H1 (cell line): ENCODE measurements at regions not wholly inside any gene's neighbourhood (a gene's known extent, or its start where the extent isn't known, plus 50 kb on each side); places are given as distances from the start of the nearest gene placed in this dataset.

ENCODE experiments used
- CTCF ChIA-PET: fragments of 300-600 bp; sonication (Branson Sonifier 250); formaldehyde crosslinking; loops from one replicate; lab custom pipeline; 2021; ENCODE audit not compliant: partially characterized antibody; lab: Charles Lee
- POLR2A ChIA-PET: fragments of 300-600 bp; sonication (Branson Sonifier 250); formaldehyde crosslinking; loops from one replicate; lab custom pipeline; 2021; ENCODE audit warnings: inconsistent platforms; ENCODE audit not compliant: partially characterized antibody; lab: Charles Lee
- DNase-seq, 2 experiments: peaks; one replicate each; pipeline versions ENCODE4 v3.0.0 to v3.0.0-alpha.2; 2010 to 2022; ENCODE audit warnings: low spot score in 2 of 2, low read depth in 1 of 2, mixed read lengths in 1 of 2
- FAIRE-seq: peaks from 2 replicates; lab custom pipeline; 2011; peaks lifted over from hg19 to GRCh38; lab: Jason Lieb, UNC
- H2AFZ ChIP-seq: 2 replicates; pipeline ENCODE4 v1.8.1; 2012; ENCODE audit warnings: low read length, inconsistent platforms
- H2AK5ac ChIP-seq: 2 replicates; pipeline ENCODE4 v1.6.1; 2013; ENCODE audit warnings: low read depth, low read length
- H2BK120ac ChIP-seq: replicated peaks from 2 replicates; pipeline ENCODE3; 2013; ENCODE audit warnings: low read depth, low read length, inconsistent platforms
- H2BK12ac ChIP-seq: 2 replicates; pipeline ENCODE4 v1.6.1; 2013; ENCODE audit warnings: low read depth, low read length
- H2BK15ac ChIP-seq: 2 replicates; pipeline ENCODE4 v1.6.1; 2013; ENCODE audit warnings: low read length
- H2BK20ac ChIP-seq: 2 replicates; pipeline ENCODE4 v1.6.1; 2013; ENCODE audit warnings: low read length
- H2BK5ac ChIP-seq: 2 replicates; pipeline ENCODE4 v1.6.1; 2013; ENCODE audit warnings: low read depth, low read length
- H3K14ac ChIP-seq: 2 replicates; pipeline ENCODE4 v1.6.1; 2013; ENCODE audit warnings: inconsistent platforms; ENCODE audit not compliant: insufficient read length
- H3K18ac ChIP-seq: 2 replicates; pipeline ENCODE4 v1.6.1; 2013; ENCODE audit warnings: low read length; ENCODE audit errors: extremely low read depth
- H3K23ac ChIP-seq: 2 replicates; pipeline ENCODE4 v1.6.1; 2013; ENCODE audit warnings: inconsistent platforms; ENCODE audit not compliant: insufficient read length
- H3K23me2 ChIP-seq: 2 replicates; pipeline ENCODE4 v1.6.1; 2013; ENCODE audit warnings: low read depth, low read length
- H3K27ac ChIP-seq: 2 replicates; pipeline ENCODE4 v1.6.1; 2011; ENCODE audit warnings: low read depth, low read length, inconsistent platforms
- H3K27me3 ChIP-seq, 4 experiments: replicated peaks in 1 of 4; 1 replicate in 1 of 4; 2 replicates in 3 of 4; pipeline versions ENCODE4 v1.6.1 to v1.8.1; 2011 to 2013; ENCODE audit warnings: low read length in 3 of 4, mild to moderate bottlenecking in 3 of 4, inconsistent platforms in 2 of 4, mixed read lengths in 2 of 4, moderate library complexity in 1 of 4; ENCODE audit not compliant: control insufficient read depth in 3 of 4, insufficient read depth in 3 of 4; ENCODE audit errors: extremely low read depth in 1 of 4
- H3K36me3 ChIP-seq, 4 experiments: 2 replicates each; pipeline versions ENCODE4 v1.6.1 to v1.8.1; 2011 to 2013; ENCODE audit warnings: mild to moderate bottlenecking in 4 of 4, low read length in 3 of 4, moderate library complexity in 2 of 4, control low read depth in 1 of 4, inconsistent platforms in 1 of 4; ENCODE audit not compliant: insufficient read depth in 4 of 4, control insufficient read depth in 2 of 4
- H3K4ac ChIP-seq: replicated peaks from 2 replicates; pipeline ENCODE3; 2013; ENCODE audit warnings: low read length, low read depth, mixed read lengths, inconsistent platforms; ENCODE audit not compliant: insufficient read length
- H3K4me1 ChIP-seq, 4 experiments: replicated peaks in 1 of 4; 1 replicate in 1 of 4; 2 replicates in 3 of 4; pipeline versions ENCODE4 v1.6.1 to v1.8.1; 2011 to 2013; ENCODE audit warnings: low read length in 3 of 4, inconsistent platforms in 2 of 4, mixed read lengths in 1 of 4; ENCODE audit not compliant: insufficient read depth in 4 of 4, control insufficient read depth in 3 of 4
- H3K4me2 ChIP-seq, 2 experiments: 2 replicates each; pipeline versions ENCODE4 v1.6.1 to v1.8.1; 2011 to 2013; ENCODE audit warnings: low read depth in 2 of 2, low read length in 2 of 2, control low read depth in 1 of 2, inconsistent platforms in 1 of 2, mild to moderate bottlenecking in 1 of 2; ENCODE audit not compliant: insufficient read depth in 1 of 2
- H3K4me3 ChIP-seq, 4 experiments: fragments of 200-600, 300-600 bp in 1 of 4; sonication (generic), shearing (Covaris generic), sonication (Bioruptor Twin) in 1 of 4; 2 replicates each; pipeline versions ENCODE4 v1.5.1 to v1.8.1; 2011 to 2016; ENCODE audit warnings: low read length in 4 of 4, low read depth in 3 of 4, control low read depth in 2 of 4, inconsistent platforms in 2 of 4, mild to moderate bottlenecking in 2 of 4, mixed read lengths in 1 of 4, moderate library complexity in 1 of 4; ENCODE audit not compliant: insufficient read depth in 2 of 4; ENCODE audit errors: extremely low read depth in 1 of 4
- H3K56ac ChIP-seq: replicated peaks from 2 replicates; pipeline ENCODE3; 2013; ENCODE audit warnings: low read depth, mild to moderate bottlenecking, mixed read lengths, low read length, inconsistent platforms; ENCODE audit not compliant: insufficient read length
- H3K79me1 ChIP-seq: 2 replicates; pipeline ENCODE4 v1.6.1; 2013; ENCODE audit warnings: low read depth, low read length, control low read depth
- H3K79me2 ChIP-seq, 2 experiments: 2 replicates each; pipeline versions ENCODE4 v1.6.1 to v1.8.1; 2012 to 2013; ENCODE audit warnings: low read length in 2 of 2, mild to moderate bottlenecking in 2 of 2, inconsistent platforms in 1 of 2; ENCODE audit not compliant: insufficient read depth in 2 of 2, control insufficient read depth in 1 of 2
- H3K9ac ChIP-seq, 4 experiments: replicated peaks in 1 of 4; 1 replicate in 1 of 4; 2 replicates in 3 of 4; pipeline versions ENCODE4 v1.6.1 to v1.8.1; 2011 to 2013; ENCODE audit warnings: low read depth in 3 of 4, low read length in 3 of 4, control low read depth in 2 of 4, mild to moderate bottlenecking in 2 of 4, moderate library complexity in 2 of 4, inconsistent platforms in 1 of 4; ENCODE audit errors: extremely low read depth in 1 of 4
- H3K9me3 ChIP-seq, 2 experiments: 2 replicates each; pipeline versions ENCODE4 v1.6.1 to v1.8.1; 2012 to 2013; ENCODE audit warnings: mild to moderate bottlenecking in 2 of 2, moderate library complexity in 2 of 2, control low read depth in 1 of 2, inconsistent platforms in 1 of 2, low read depth in 1 of 2, low read length in 1 of 2, mixed read lengths in 1 of 2; ENCODE audit not compliant: insufficient read depth in 2 of 2
- H4K20me1 ChIP-seq, 2 experiments: replicated peaks in 1 of 2; 2 replicates each; pipeline versions ENCODE3 to v1.8.1; 2011 to 2013; ENCODE audit warnings: inconsistent platforms in 2 of 2, low read length in 2 of 2, mild to moderate bottlenecking in 1 of 2; ENCODE audit not compliant: insufficient read depth in 2 of 2, control insufficient read depth in 1 of 2
- H4K5ac ChIP-seq: 2 replicates; pipeline ENCODE4 v1.6.1; 2013; ENCODE audit warnings: low read length, low read depth, mixed read lengths, inconsistent platforms; ENCODE audit not compliant: insufficient read length
- H4K8ac ChIP-seq: 2 replicates; pipeline ENCODE4 v1.8.0; 2013; ENCODE audit warnings: mild to moderate bottlenecking, moderate library complexity, low read length, inconsistent platforms; ENCODE audit not compliant: insufficient read depth; ENCODE audit errors: extremely low read depth
- H4K91ac ChIP-seq: replicated peaks from 2 replicates; pipeline ENCODE3; 2013; ENCODE audit warnings: low read length, mixed read lengths, inconsistent platforms; ENCODE audit not compliant: insufficient read length
- CREB1 ChIP-seq: IDR thresholded peaks from 2 replicates; pipeline ENCODE4 v1.6.1; 2012; ENCODE audit warnings: inconsistent platforms
- RAD21 ChIP-seq, 2 experiments: IDR thresholded peaks in 1 of 2; conservative IDR thresholded peaks in 1 of 2; 2 replicates each; pipeline ENCODE4 v1.6.1; 2011; ENCODE audit warnings: low read depth in 2 of 2, low read length in 2 of 2, improper control_type of control experiment in 1 of 2, inconsistent platforms in 1 of 2, mild to moderate bottlenecking in 1 of 2, moderate library complexity in 1 of 2
- WGBS, 2 experiments: shearing (Covaris generic) in 1 of 2; methylation state at CpG; one replicate each; pipeline versions ENCODE4 v1.1.6 to v1.1.7; 2013 to 2015; ENCODE audit warnings: low lambda C conversion rate in 2 of 2, mixed read lengths in 2 of 2, inconsistent platforms in 1 of 2, low coverage in 1 of 2, missing lambda C conversion rate in 1 of 2; ENCODE audit not compliant: insufficient replicate concordance in 2 of 2, insufficient coverage in 1 of 2, insufficient read length in 1 of 2; ENCODE audit errors: extremely low coverage in 1 of 2, missing lambda C conversion rate in 1 of 2; 5-methylcytosine and 5-hydroxymethylcytosine counted together
- TF ChIP-seq, protein P1 (sequence below), 3 experiments: IDR thresholded peaks; 1 replicate in 2 of 3; 2 replicates in 1 of 3; pipeline versions ENCODE4 v1.5.1 to v1.6.1; 2011; ENCODE audit warnings: low read length in 3 of 3, mild to moderate bottlenecking in 3 of 3, inconsistent platforms in 2 of 3, low read depth in 1 of 3, moderate library complexity in 1 of 3; ENCODE audit not compliant: insufficient read depth in 1 of 3; ENCODE audit errors: control extremely low read depth in 1 of 3

DNA sequence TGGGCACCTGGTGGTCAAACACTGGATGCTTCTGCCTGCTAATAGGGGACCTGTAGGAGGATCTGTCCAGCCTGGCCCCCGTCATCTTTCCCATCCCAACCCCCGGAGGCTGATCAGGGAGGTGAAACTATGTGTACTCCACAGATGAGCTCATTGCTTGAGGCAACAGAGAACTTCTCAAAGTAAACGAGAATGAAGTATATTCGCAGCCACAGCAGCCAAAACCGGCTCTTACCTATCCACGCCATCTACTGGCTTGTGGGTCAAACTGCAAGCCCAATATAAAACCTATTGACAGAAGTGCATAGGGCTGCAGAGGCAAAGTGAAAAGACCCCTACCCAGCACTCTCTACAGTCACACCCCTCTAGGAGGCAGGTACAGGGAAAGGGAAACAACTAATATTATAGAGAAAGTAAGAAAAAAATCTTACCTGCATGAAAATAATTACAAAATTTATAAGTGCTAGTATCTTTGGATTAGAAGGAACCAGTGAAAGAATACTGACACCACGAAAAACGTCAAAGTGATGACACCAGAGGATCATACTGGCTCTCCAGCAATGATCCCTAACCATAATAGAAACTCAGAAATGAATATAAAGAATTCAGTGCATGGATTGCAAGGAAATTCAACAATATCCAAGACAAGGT, 973.5 kb downstream of the ANKRD7 start:
- H3K18ac ChIP-seq: peak overlapping the region; percentile 42
- H3K23ac ChIP-seq: no peak overlapping the region
- H3K27ac ChIP-seq: no peak overlapping the region
- H3K79me1 ChIP-seq: no peaks in the 10 kb centered on the region
- H3K4ac ChIP-seq: no peak overlapping the region
- H3K4me2 ChIP-seq: no peak overlapping the region
- 0 out of 2 replicates have a peak overlapping the region, but pooled peaks have one; percentile 10 for H2BK5ac ChIP-seq
- no peak overlapping the region for H3K56ac ChIP-seq
- no peak overlapping the region for H3K14ac ChIP-seq
- H3K36me3 ChIP-seq: no peaks in the 10 kb centered on the region
- DNase-seq: peak; percentile 31 to 67
- WGBS, 2 experiments: 49% methylated on average over 8 of the region's 8 CpGs; no CpG with 5 or more reads in 1 of the 2 experiments
- no peaks in the 10 kb centered on the region for H3K4me1 ChIP-seq
- H3K79me2 ChIP-seq: no peaks in the 10 kb centered on the region
- H3K9ac ChIP-seq: no peak overlapping the region
- H3K23me2 ChIP-seq: no peaks in the 10 kb centered on the region
- TF ChIP-seq, protein P1, sequence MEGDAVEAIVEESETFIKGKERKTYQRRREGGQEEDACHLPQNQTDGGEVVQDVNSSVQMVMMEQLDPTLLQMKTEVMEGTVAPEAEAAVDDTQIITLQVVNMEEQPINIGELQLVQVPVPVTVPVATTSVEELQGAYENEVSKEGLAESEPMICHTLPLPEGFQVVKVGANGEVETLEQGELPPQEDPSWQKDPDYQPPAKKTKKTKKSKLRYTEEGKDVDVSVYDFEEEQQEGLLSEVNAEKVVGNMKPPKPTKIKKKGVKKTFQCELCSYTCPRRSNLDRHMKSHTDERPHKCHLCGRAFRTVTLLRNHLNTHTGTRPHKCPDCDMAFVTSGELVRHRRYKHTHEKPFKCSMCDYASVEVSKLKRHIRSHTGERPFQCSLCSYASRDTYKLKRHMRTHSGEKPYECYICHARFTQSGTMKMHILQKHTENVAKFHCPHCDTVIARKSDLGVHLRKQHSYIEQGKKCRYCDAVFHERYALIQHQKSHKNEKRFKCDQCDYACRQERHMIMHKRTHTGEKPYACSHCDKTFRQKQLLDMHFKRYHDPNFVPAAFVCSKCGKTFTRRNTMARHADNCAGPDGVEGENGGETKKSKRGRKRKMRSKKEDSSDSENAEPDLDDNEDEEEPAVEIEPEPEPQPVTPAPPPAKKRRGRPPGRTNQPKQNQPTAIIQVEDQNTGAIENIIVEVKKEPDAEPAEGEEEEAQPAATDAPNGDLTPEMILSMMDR (IDR thresholded peaks at IDR 0.05; ENCODE audit: control extremely low read depth in 1 of 3, insufficient read depth in 1 of 3, low read depth in 1 of 3, low read length in 3 of 3): peak; percentile 59 to 84 (median 63)
- TF ChIP-seq CREB1 (no peak), RAD21 (IDR thresholded peaks at IDR 0.05 in 1 of 2, conservative IDR thresholded peaks at IDR 0.05 in 1 of 2; ENCODE audit: low read depth in 2 of 2, low read length in 2 of 2) (peak; percentile 77 to 83)
- H2BK120ac ChIP-seq: no peak overlapping the region
- H3K9me3 ChIP-seq: no peaks in the 10 kb centered on the region
- CTCF ChIA-PET: interaction anchor here (0.6 to 6.4 kb wide), 44 partner anchors 8 to 1594 kb away, joined by 3 to 80 read pairs (median 3); no protein-coding TSS in a partner anchor
- H2AK5ac ChIP-seq: no peak overlapping the region
- H4K91ac ChIP-seq: no peak overlapping the region
- H4K20me1 ChIP-seq: no peaks in the 10 kb centered on the region
- no peak overlapping the region for H3K4me3 ChIP-seq
- no peak overlapping the region for H2BK20ac ChIP-seq
- peak overlapping the region; percentile 52; the same call in 1 of the 2 replicates for H2AFZ ChIP-seq
- H2BK15ac ChIP-seq: no peak overlapping the region
- peak overlapping the region; percentile 84; the same call in 1 of the 2 replicates for H4K8ac ChIP-seq
- FAIRE-seq: peak; percentile 78
- no peak overlapping the region for H4K5ac ChIP-seq
- H3K27me3 ChIP-seq: no peaks in the 10 kb centered on the region
- POLR2A ChIA-PET: no interaction called here
- H2BK12ac ChIP-seq: no peak overlapping the region
